DOHH2 (cell line): ENCODE measurements at regions not wholly inside any gene's neighbourhood (a gene's known extent, or its start where the extent isn't known, plus 50 kb on each side); places are given as distances from the start of the nearest gene placed in this dataset.

Experiments used
- H3F3A ChIP-seq: fragments of 200-600 bp; sonication (generic), shearing (Covaris generic); 2 replicates; pipeline ENCODE4 v1.6.0; 2016; ENCODE audit warnings: antibody characterized with exemption, mild to moderate bottlenecking; ENCODE audit not compliant: control insufficient read depth, insufficient read depth
- H3K27ac ChIP-seq: fragments of 200-600 bp; sonication (generic); 2 replicates; pipeline ENCODE4 v1.5.1; 2014; ENCODE audit warnings: low read depth, mild to moderate bottlenecking, low read length, moderate library complexity
- H3K27me3 ChIP-seq: fragments of 200-600 bp; sonication (generic); 2 replicates; pipeline ENCODE4 v1.6.1; 2014; ENCODE audit warnings: mild to moderate bottlenecking, low read length, mixed read lengths; ENCODE audit not compliant: control insufficient read depth
- H3K36me3 ChIP-seq: fragments of 200-600 bp; sonication (generic); 2 replicates; pipeline ENCODE4 v1.6.1; 2014; ENCODE audit warnings: mild to moderate bottlenecking, low read length, moderate library complexity, mixed read lengths; ENCODE audit not compliant: control insufficient read depth
- H3K4me1 ChIP-seq: fragments of 200-600 bp; sonication (generic); 2 replicates; pipeline ENCODE4 v1.6.1; 2014; ENCODE audit warnings: mild to moderate bottlenecking, low read length, mixed read lengths; ENCODE audit not compliant: control insufficient read depth
- H3K4me2 ChIP-seq: fragments of 200-600 bp; sonication (generic); 2 replicates; pipeline ENCODE4 v1.6.0; 2014; ENCODE audit warnings: mild to moderate bottlenecking, low read length, moderate library complexity
- H3K4me3 ChIP-seq: fragments of 200-600 bp; sonication (generic); 2 replicates; pipeline ENCODE4 v1.5.1; 2014; ENCODE audit warnings: mild to moderate bottlenecking, low read length, mixed read lengths
- H3K79me2 ChIP-seq: fragments of 200-600 bp; sonication (generic); 2 replicates; pipeline ENCODE4 v1.6.1; 2014; ENCODE audit warnings: mild to moderate bottlenecking, low read length, mixed read lengths; ENCODE audit not compliant: control insufficient read depth
- H3K9me2 ChIP-seq: fragments of 200-600 bp; sonication (generic); replicated peaks from 2 replicates; pipeline ENCODE4 v1.6.1; 2014; ENCODE audit warnings: mild to moderate bottlenecking, low read length, mixed read lengths; ENCODE audit not compliant: control insufficient read depth
- H3K9me3 ChIP-seq: fragments of 200-600 bp; sonication (generic); 2 replicates; pipeline ENCODE4 v1.6.1; 2014; ENCODE audit warnings: antibody characterized with exemption, low read length, mixed read lengths; ENCODE audit not compliant: control insufficient read depth, insufficient read depth
- H4K20me1 ChIP-seq: fragments of 200-600 bp; sonication (generic); 2 replicates; pipeline ENCODE4 v1.6.0; 2014; ENCODE audit warnings: low read depth, mild to moderate bottlenecking, antibody characterized with exemption, low read length, moderate library complexity; ENCODE audit not compliant: control insufficient read depth, insufficient read depth
- EZH2phosphoT487 ChIP-seq: fragments of 200-600 bp; sonication (generic); IDR thresholded peaks from 2 replicates; pipeline ENCODE4 v1.6.1; 2017; ENCODE audit warnings: borderline replicate concordance, mild to moderate bottlenecking, antibody characterized with exemption, low read length, moderate library complexity, mixed read lengths
- TF ChIP-seq, protein P1 (sequence below): fragments of 200-600 bp; sonication (generic); IDR thresholded peaks from one replicate; pipeline ENCODE4 v1.5.1; 2014; ENCODE audit warnings: antibody characterized with exemption, mild to moderate bottlenecking, low read depth, low read length; ENCODE audit not compliant: poor library complexity, severe bottlenecking

DNA sequence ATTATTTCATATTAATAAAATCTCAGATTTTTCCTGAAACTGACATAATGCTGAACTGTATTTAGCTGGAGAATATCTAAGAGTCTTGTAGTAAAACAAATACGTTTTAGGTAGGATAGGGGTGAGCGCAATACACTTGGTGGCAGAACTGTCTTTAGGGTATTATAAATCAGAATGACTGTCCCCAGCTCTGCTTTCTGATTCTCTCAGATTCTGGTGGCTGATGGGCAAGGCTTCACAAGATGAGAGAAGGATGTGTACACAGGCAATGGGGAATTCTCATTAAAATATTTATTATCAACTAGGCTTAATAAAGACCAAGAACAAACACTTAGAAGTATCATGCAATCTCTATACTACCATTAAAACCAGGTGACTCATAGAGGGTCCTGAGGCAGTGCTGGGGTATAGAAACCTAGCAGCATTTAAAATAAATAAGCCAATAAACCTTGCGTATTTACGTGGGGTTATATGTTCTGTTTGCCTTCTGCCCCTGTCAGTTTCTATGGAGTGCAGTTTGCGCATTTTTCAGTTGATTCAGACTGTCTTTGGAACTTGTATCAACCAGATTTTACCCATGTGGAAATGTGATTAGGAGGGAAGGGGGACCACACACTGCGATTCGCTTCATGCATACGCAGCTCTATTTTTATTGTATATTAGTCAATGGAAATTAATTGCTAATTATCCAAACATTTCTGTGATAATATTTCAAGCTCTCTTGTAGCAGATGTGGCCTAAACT is 1150.7 kb upstream of the WWC1 start:
- Histone ChIP-seq H4K20me1 (no peaks in the 10 kb centered on the region), H3K27me3 (no peaks in the 10 kb centered on the region), H3K79me2 (no peaks in the 10 kb centered on the region), H3K4me3 (no peak overlapping the region), H3K36me3 (no peaks in the 10 kb centered on the region), H3K27ac (no peak overlapping the region), H3K4me2 (no peak overlapping the region), H3K9me2 (no peaks in the 10 kb centered on the region), H3F3A (no peaks in the 10 kb centered on the region), H3K9me3 (no peaks in the 10 kb centered on the region; the same call in 1 of the 2 replicates), H3K4me1 (no peaks in the 10 kb centered on the region)
- no peak for TF ChIP-seq EZH2phosphoT487
- TF ChIP-seq, protein P1, sequence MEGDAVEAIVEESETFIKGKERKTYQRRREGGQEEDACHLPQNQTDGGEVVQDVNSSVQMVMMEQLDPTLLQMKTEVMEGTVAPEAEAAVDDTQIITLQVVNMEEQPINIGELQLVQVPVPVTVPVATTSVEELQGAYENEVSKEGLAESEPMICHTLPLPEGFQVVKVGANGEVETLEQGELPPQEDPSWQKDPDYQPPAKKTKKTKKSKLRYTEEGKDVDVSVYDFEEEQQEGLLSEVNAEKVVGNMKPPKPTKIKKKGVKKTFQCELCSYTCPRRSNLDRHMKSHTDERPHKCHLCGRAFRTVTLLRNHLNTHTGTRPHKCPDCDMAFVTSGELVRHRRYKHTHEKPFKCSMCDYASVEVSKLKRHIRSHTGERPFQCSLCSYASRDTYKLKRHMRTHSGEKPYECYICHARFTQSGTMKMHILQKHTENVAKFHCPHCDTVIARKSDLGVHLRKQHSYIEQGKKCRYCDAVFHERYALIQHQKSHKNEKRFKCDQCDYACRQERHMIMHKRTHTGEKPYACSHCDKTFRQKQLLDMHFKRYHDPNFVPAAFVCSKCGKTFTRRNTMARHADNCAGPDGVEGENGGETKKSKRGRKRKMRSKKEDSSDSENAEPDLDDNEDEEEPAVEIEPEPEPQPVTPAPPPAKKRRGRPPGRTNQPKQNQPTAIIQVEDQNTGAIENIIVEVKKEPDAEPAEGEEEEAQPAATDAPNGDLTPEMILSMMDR: no peak

DNA sequence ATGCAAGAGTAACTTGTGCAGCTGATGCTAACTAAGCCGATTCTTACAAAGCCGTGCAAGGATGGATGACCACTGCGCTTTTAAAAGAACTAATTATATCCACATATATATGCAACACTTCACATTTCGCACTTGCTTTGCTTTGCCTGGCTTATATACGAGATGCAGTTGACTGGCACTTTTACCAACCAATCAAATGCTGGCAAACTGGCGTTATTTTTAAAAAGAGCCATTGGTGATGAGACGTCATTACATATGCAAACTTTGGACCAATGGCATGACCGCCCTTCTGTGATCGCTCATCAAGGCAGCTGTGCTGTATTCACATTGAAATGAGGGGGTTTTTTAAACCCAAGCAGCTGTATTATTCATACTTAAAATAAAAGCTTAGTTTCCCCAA is 1147.7 kb upstream of the WWC1 start:
- no peaks in the 10 kb centered on the region; the same call in 1 of the 2 replicates for H3K9me3 ChIP-seq
- H4K20me1 ChIP-seq: no peaks in the 10 kb centered on the region
- H3K27ac ChIP-seq: no peak overlapping the region
- no peaks in the 10 kb centered on the region for H3K36me3 ChIP-seq
- no peaks in the 10 kb centered on the region for H3K79me2 ChIP-seq
- H3K4me2 ChIP-seq: no peak overlapping the region
- TF ChIP-seq EZH2phosphoT487: no peak
- TF ChIP-seq, protein P1: no peak
- H3K27me3 ChIP-seq: no peaks in the 10 kb centered on the region
- no peak overlapping the region for H3K4me3 ChIP-seq
- no peaks in the 10 kb centered on the region for H3K9me2 ChIP-seq
- H3K4me1 ChIP-seq: no peaks in the 10 kb centered on the region
- no peaks in the 10 kb centered on the region for H3F3A ChIP-seq

DNA sequence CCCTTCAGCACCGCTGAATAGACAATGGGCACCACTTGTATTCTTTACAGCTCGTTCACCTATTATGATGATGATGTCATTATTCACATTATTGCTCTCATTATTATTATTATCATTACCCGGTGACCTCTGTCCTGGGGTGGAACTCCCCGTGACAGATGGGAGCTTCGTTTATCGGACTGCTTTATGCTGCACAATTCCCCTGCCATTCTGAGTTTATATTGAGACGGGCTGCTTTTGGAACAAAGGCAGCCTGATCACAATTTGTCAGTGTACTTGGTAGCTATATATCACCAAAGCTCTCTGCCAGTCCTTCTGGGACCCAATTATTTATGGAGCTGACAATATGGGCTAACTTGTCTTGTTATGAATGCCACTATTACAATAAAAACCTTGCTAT is 1145.6 kb upstream of the WWC1 start:
- H3K27me3 ChIP-seq: no peaks in the 10 kb centered on the region
- no peaks in the 10 kb centered on the region; the same call in 1 of the 2 replicates for H3K9me3 ChIP-seq
- H4K20me1 ChIP-seq: no peaks in the 10 kb centered on the region
- H3K9me2 ChIP-seq: no peaks in the 10 kb centered on the region
- H3F3A ChIP-seq: no peaks in the 10 kb centered on the region
- no peaks in the 10 kb centered on the region for H3K4me1 ChIP-seq
- H3K4me2 ChIP-seq: no peak overlapping the region
- no peak overlapping the region for H3K27ac ChIP-seq
- no peaks in the 10 kb centered on the region for H3K79me2 ChIP-seq
- no peak overlapping the region for H3K4me3 ChIP-seq
- no peaks in the 10 kb centered on the region for H3K36me3 ChIP-seq
- TF ChIP-seq EZH2phosphoT487: no peak
- TF ChIP-seq, protein P1: no peak
